Large intestine (tissue), 3 donors: ENCODE measurements at regions not wholly inside any gene's neighbourhood (a gene's known extent, or its start where the extent isn't known, plus 50 kb on each side); places are given as distances from the start of the nearest gene placed in this dataset.

Experiments used
- DNase-seq, 2 donors: peaks; one replicate each; pipeline versions ENCODE4 v3.0.0 to v3.0.0-alpha.2; 2013
- H3K27ac ChIP-seq: one replicate; pipeline ENCODE4 v1.5.1; 2013; ENCODE audit warnings: low read length
- H3K27me3 ChIP-seq: 2 replicates; pipeline ENCODE4 v1.6.1; 2013; ENCODE audit warnings: low read length; ENCODE audit not compliant: control insufficient read depth, insufficient read depth
- H3K36me3 ChIP-seq: 2 replicates; pipeline ENCODE4 v1.6.1; 2013; ENCODE audit warnings: low read length; ENCODE audit not compliant: control insufficient read depth, insufficient read depth
- H3K4me1 ChIP-seq: one replicate; pipeline ENCODE4 v1.6.1; 2013; ENCODE audit warnings: low read length; ENCODE audit not compliant: control insufficient read depth, insufficient read depth
- H3K4me3 ChIP-seq: one replicate; pipeline ENCODE4 v1.5.1; 2013; ENCODE audit warnings: low read length
- H3K9me3 ChIP-seq: one replicate; pipeline ENCODE4 v1.6.1; 2013; ENCODE audit warnings: mild to moderate bottlenecking, low read depth, low read length, moderate library complexity; ENCODE audit not compliant: control insufficient read depth
- WGBS: methylation state at CpG from one replicate; pipeline ENCODE4 v1.1.5; 2013; ENCODE audit warnings: low lambda C conversion rate; ENCODE audit not compliant: insufficient coverage; 5-methylcytosine and 5-hydroxymethylcytosine counted together

GRCh38 chr7:12761691-12762090, 74.3 kb downstream of the ARL4A start:
- Histone ChIP-seq H3K9me3 (no peaks in the 10 kb centered on the region), H3K4me1 (no peaks in the 10 kb centered on the region), H3K27ac (no peak overlapping the region), H3K36me3 (no peaks in the 10 kb centered on the region), H3K4me3 (no peak overlapping the region), H3K27me3 (no peaks in the 10 kb centered on the region)
- WGBS: no CpG with 5 or more reads among the region's 4 CpGs
- no peak for DNase-seq

GRCh38 chr7:12764458-12764891, 77.0 kb downstream of the ARL4A start:
- Histone ChIP-seq H3K27ac (no peak overlapping the region), H3K27me3 (no peaks in the 10 kb centered on the region), H3K9me3 (no peaks in the 10 kb centered on the region), H3K36me3 (no peaks in the 10 kb centered on the region), H3K4me1 (no peaks in the 10 kb centered on the region), H3K4me3 (no peak overlapping the region)
- WGBS: no CpG with 5 or more reads among the region's 2 CpGs
- no peak for DNase-seq

GRCh38 chr7:12765431-12766100, 78.1 kb downstream of the ARL4A start:
- DNase-seq: no peak
- H3K4me1 ChIP-seq: no peaks in the 10 kb centered on the region
- no peak overlapping the region for H3K27ac ChIP-seq
- no peaks in the 10 kb centered on the region for H3K9me3 ChIP-seq
- no peaks in the 10 kb centered on the region for H3K36me3 ChIP-seq
- WGBS: no CpG with 5 or more reads among the region's 2 CpGs
- H3K27me3 ChIP-seq: no peaks in the 10 kb centered on the region
- no peak overlapping the region for H3K4me3 ChIP-seq

GRCh38 chr7:12766416-12766815, 79.0 kb downstream of the ARL4A start:
- H3K4me1 ChIP-seq: no peaks in the 10 kb centered on the region
- DNase-seq: no peak
- H3K9me3 ChIP-seq: no peaks in the 10 kb centered on the region
- H3K27me3 ChIP-seq: no peaks in the 10 kb centered on the region
- H3K4me3 ChIP-seq: no peak overlapping the region
- no peak overlapping the region for H3K27ac ChIP-seq
- H3K36me3 ChIP-seq: no peaks in the 10 kb centered on the region

GRCh38 chr7:12768948-12769347, 81.5 kb downstream of the ARL4A start:
- Histone ChIP-seq H3K9me3 (no peaks in the 10 kb centered on the region), H3K27me3 (no peaks in the 10 kb centered on the region), H3K4me3 (no peak overlapping the region), H3K4me1 (no peaks in the 10 kb centered on the region), H3K36me3 (no peaks in the 10 kb centered on the region), H3K27ac (no peak overlapping the region)
- DNase-seq: no peak
- no CpG with 5 or more reads among the region's 1 CpG for WGBS

- Histone ChIP-seq H3K9me3 (no peaks in the 10 kb centered on the region), H3K27me3 (no peaks in the 10 kb centered on the region), H3K36me3 (no peaks in the 10 kb centered on the region), H3K27ac (no peak overlapping the region), H3K4me3 (no peak overlapping the region), H3K4me1 (no peaks in the 10 kb centered on the region)
- no CpG with 5 or more reads among the region's 1 CpG for WGBS
- DNase-seq: no peak
Measured at GRCh38 chr7:12769444-12769843, 82.0 kb downstream of the ARL4A start.

- H3K27me3 ChIP-seq: no peaks in the 10 kb centered on the region
- H3K9me3 ChIP-seq: no peaks in the 10 kb centered on the region
- WGBS: 78% methylated on average over 1 of the region's 3 CpGs
- DNase-seq: no peak
- no peaks in the 10 kb centered on the region for H3K4me1 ChIP-seq
- no peak overlapping the region for H3K4me3 ChIP-seq
- no peaks in the 10 kb centered on the region for H3K36me3 ChIP-seq
- H3K27ac ChIP-seq: no peak overlapping the region
Measured at GRCh38 chr7:12770227-12770975, 83.0 kb downstream of the ARL4A start.

- no peak overlapping the region for H3K27ac ChIP-seq
- DNase-seq: peak; percentile 23 to 54
- no peaks in the 10 kb centered on the region for H3K36me3 ChIP-seq
- no peaks in the 10 kb centered on the region for H3K27me3 ChIP-seq
- WGBS: no CpG with 5 or more reads among the region's 7 CpGs
- no peak overlapping the region for H3K4me3 ChIP-seq
- H3K9me3 ChIP-seq: no peaks in the 10 kb centered on the region
- no peaks in the 10 kb centered on the region for H3K4me1 ChIP-seq
Measured at GRCh38 chr7:12771378-12771877, 84.0 kb downstream of the ARL4A start.

- no peaks in the 10 kb centered on the region for H3K9me3 ChIP-seq
- WGBS: no CpG with 5 or more reads among the region's 4 CpGs
- H3K27ac ChIP-seq: no peak overlapping the region
- no peaks in the 10 kb centered on the region for H3K27me3 ChIP-seq
- no peak for DNase-seq
- H3K4me1 ChIP-seq: no peaks in the 10 kb centered on the region
- no peaks in the 10 kb centered on the region for H3K36me3 ChIP-seq
- H3K4me3 ChIP-seq: no peak overlapping the region
Measured at GRCh38 chr7:12772768-12773167, 85.3 kb downstream of the ARL4A start.

GRCh38 chr7:12777257-12777656, 89.8 kb downstream of the ARL4A start:
- 100% methylated on average over 1 of the region's 2 CpGs for WGBS
- no peaks in the 10 kb centered on the region for H3K4me1 ChIP-seq
- H3K36me3 ChIP-seq: no peaks in the 10 kb centered on the region
- no peak for DNase-seq
- no peak overlapping the region for H3K27ac ChIP-seq
- no peaks in the 10 kb centered on the region for H3K27me3 ChIP-seq
- no peaks in the 10 kb centered on the region for H3K9me3 ChIP-seq
- no peak overlapping the region for H3K4me3 ChIP-seq

- 71% methylated on average over 2 of the region's 3 CpGs for WGBS
- no peak overlapping the region for H3K4me3 ChIP-seq
- H3K4me1 ChIP-seq: no peaks in the 10 kb centered on the region
- H3K36me3 ChIP-seq: no peaks in the 10 kb centered on the region
- H3K27me3 ChIP-seq: no peaks in the 10 kb centered on the region
- H3K27ac ChIP-seq: no peak overlapping the region
- no peak for DNase-seq
- H3K9me3 ChIP-seq: no peaks in the 10 kb centered on the region
Measured at GRCh38 chr7:12779947-12780346, 92.5 kb downstream of the ARL4A start.
